ENCODE measurements at regions not wholly inside any gene's neighbourhood (a gene's known extent, or its start where the extent isn't known, plus 50 kb on each side); places are given as distances from the start of the nearest gene placed in this dataset.

DNA sequence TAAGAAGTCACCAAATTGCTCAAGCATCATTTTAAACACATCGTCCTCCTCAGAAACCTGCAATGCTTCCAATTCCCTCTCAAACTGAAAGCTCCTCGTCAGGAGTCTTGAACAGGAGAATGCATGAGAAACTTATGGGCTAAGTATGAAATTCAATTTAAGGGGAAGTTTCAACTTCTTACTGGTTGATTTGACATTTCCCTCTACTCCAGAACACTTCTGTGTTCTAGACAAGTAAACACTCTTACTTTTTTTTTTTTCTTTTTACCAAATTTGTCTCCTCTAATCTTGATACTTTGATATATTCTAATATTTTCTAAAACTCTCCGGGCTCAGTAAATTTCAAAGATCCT lies 181.7 kb downstream of the RSL24D1 start:
- no peak for DNase-seq (ENCODE audit: low read depth, low spot score)
- no peak overlapping the region for H3K4me3 ChIP-seq
- no peaks in the 10 kb centered on the region for H3K9me3 ChIP-seq (ENCODE audit: low read depth, low read length)
- TF ChIP-seq POLR2AphosphoS5 (IDR thresholded peaks at IDR 0.05; ENCODE audit: borderline replicate concordance, low read depth, low read length) (no peak), EZH2 (IDR thresholded peaks at IDR 0.05) (no peak), FOXP2 (optimal IDR thresholded peaks at IDR 0.05; ENCODE audit: control extremely low read depth, extremely low read length, insufficient read depth) (no peak)
- H3K27ac ChIP-seq: no peak overlapping the region
- no peaks in the 10 kb centered on the region for H3K36me3 ChIP-seq (ENCODE audit: insufficient read depth, low read length)
- H3K9ac ChIP-seq (ENCODE audit: insufficient read length): no peak overlapping the region

DNA sequence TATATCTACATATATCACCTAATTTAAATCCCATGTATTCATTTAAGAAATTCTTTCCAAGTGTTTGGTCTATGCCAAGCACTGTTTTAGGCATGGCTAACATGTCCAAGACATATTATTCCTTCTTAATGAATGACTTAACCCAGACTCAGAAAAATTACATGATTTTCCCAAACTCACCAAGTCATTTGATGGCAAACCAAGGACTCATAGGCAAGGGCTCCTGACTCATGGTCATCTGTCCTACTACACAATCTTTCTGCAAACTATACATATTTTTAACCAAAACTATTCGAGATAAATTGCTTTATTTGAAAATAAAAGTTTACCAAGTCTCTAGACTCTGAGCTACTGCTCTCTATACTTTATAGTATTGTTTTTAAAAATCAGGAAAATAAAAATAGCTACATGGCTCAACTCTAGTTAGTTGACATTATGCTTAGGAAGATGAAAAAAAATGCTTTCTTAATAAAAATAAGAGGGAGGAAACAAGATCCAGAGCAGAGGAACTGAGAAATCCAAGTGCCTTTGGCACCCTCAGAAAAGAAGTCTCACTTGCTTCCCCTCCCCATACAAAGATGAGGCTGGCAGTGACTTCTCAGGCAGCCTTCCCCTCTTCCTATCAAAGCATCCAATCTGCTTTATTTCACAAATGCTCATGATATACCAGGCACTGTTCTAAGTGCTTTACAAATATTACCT lies 182.2 kb downstream of the RSL24D1 start:
- H3K4me3 ChIP-seq: no peak overlapping the region
- H3K36me3 ChIP-seq (ENCODE audit: insufficient read depth, low read length): no peaks in the 10 kb centered on the region
- H3K9ac ChIP-seq (ENCODE audit: insufficient read length): no peak overlapping the region
- H3K9me3 ChIP-seq (ENCODE audit: low read depth, low read length): no peaks in the 10 kb centered on the region
- no peak overlapping the region for H3K27ac ChIP-seq
- TF ChIP-seq POLR2AphosphoS5 (IDR thresholded peaks at IDR 0.05; ENCODE audit: borderline replicate concordance, low read depth, low read length): no peak
- TF ChIP-seq FOXP2 (optimal IDR thresholded peaks at IDR 0.05; ENCODE audit: control extremely low read depth, extremely low read length, insufficient read depth): no peak
- no peak for TF ChIP-seq EZH2 (IDR thresholded peaks at IDR 0.05)
- DNase-seq (ENCODE audit: low read depth, low spot score): no peak

DNA sequence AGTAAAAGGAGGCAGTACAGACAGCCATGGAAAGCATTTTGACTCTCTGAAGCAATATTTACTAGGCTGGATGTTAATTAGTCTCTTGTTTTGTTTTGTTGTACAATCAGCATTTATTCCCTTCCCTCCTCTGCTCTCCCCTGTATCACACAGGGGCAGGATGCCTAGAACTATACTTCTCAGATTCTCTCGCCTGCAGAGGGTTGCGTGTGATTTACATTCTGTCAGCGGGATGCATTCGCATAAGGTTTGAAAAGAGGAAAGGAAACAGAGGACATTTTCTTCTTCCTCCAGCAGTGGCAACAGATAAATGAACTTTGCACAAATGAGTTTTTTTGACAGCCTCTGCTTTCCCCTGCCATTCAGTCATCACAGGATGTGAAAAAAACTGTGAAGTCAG lies 188.3 kb downstream of the RSL24D1 start:
- H3K4me3 ChIP-seq: no peak overlapping the region
- no peak overlapping the region for H3K9ac ChIP-seq (ENCODE audit: insufficient read length)
- DNase-seq (ENCODE audit: low read depth, low spot score): no peak
- no peaks in the 10 kb centered on the region for H3K9me3 ChIP-seq (ENCODE audit: low read depth, low read length)
- no peak overlapping the region for H3K27ac ChIP-seq
- TF ChIP-seq POLR2AphosphoS5 (IDR thresholded peaks at IDR 0.05; ENCODE audit: borderline replicate concordance, low read depth, low read length) (no peak), FOXP2 (optimal IDR thresholded peaks at IDR 0.05; ENCODE audit: control extremely low read depth, extremely low read length, insufficient read depth) (no peak), EZH2 (IDR thresholded peaks at IDR 0.05) (no peak)
- H3K36me3 ChIP-seq (ENCODE audit: insufficient read depth, low read length): no peaks in the 10 kb centered on the region

DNA sequence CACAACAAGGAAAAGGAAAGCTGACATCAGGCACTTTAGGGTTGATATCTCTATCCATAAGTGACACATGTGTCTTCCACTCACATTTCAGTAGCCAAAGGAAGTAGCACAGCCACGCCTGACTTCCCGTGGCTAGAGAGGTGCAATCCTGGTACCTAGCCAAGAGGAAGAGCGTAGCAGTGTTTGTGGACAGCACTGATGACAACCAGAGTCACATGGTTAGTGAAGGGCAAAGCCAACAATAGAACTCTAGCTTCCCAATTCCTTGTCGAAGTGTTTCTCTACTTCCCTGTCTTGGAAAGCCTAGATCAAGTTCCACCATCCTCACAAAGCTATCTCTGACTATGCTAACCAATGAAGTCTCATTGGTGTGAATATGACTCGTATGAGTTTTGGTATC lies 189.2 kb downstream of the RSL24D1 start:
- H3K9ac ChIP-seq (ENCODE audit: insufficient read length): no peak overlapping the region
- H3K36me3 ChIP-seq (ENCODE audit: insufficient read depth, low read length): no peaks in the 10 kb centered on the region
- no peaks in the 10 kb centered on the region for H3K9me3 ChIP-seq (ENCODE audit: low read depth, low read length)
- no peak for DNase-seq (ENCODE audit: low read depth, low spot score)
- no peak for TF ChIP-seq POLR2AphosphoS5 (IDR thresholded peaks at IDR 0.05; ENCODE audit: borderline replicate concordance, low read depth, low read length)
- no peak for TF ChIP-seq FOXP2 (optimal IDR thresholded peaks at IDR 0.05; ENCODE audit: control extremely low read depth, extremely low read length, insufficient read depth)
- no peak for TF ChIP-seq EZH2 (IDR thresholded peaks at IDR 0.05)
- no peak overlapping the region for H3K27ac ChIP-seq
- no peak overlapping the region for H3K4me3 ChIP-seq

DNA sequence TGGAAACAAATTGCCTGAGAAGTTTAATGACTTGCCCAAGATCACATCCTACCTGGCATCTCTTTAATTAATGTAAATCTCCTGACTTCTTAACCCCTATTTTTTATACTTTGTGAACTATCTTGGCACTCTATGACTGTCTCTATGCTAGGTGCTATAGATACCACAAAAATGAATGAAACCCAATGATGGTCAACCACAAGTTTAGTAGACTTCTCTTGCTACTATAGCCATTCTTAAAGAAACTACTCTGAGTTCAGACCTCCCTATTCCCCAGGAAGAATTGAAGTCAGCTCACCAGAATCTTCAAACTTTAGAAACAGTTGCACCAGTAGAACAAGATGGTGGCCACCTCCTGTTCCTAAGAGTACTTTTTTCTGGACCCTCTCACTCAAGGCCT lies 191.1 kb downstream of the RSL24D1 start:
- no peaks in the 10 kb centered on the region for H3K36me3 ChIP-seq (ENCODE audit: insufficient read depth, low read length)
- DNase-seq (ENCODE audit: low read depth, low spot score): no peak
- no peaks in the 10 kb centered on the region for H3K9me3 ChIP-seq (ENCODE audit: low read depth, low read length)
- H3K27ac ChIP-seq: no peak overlapping the region
- TF ChIP-seq EZH2 (IDR thresholded peaks at IDR 0.05) (no peak), FOXP2 (optimal IDR thresholded peaks at IDR 0.05; ENCODE audit: control extremely low read depth, extremely low read length, insufficient read depth) (no peak), POLR2AphosphoS5 (IDR thresholded peaks at IDR 0.05; ENCODE audit: borderline replicate concordance, low read depth, low read length) (no peak)
- H3K4me3 ChIP-seq: no peak overlapping the region
- H3K9ac ChIP-seq (ENCODE audit: insufficient read length): no peak overlapping the region

DNA sequence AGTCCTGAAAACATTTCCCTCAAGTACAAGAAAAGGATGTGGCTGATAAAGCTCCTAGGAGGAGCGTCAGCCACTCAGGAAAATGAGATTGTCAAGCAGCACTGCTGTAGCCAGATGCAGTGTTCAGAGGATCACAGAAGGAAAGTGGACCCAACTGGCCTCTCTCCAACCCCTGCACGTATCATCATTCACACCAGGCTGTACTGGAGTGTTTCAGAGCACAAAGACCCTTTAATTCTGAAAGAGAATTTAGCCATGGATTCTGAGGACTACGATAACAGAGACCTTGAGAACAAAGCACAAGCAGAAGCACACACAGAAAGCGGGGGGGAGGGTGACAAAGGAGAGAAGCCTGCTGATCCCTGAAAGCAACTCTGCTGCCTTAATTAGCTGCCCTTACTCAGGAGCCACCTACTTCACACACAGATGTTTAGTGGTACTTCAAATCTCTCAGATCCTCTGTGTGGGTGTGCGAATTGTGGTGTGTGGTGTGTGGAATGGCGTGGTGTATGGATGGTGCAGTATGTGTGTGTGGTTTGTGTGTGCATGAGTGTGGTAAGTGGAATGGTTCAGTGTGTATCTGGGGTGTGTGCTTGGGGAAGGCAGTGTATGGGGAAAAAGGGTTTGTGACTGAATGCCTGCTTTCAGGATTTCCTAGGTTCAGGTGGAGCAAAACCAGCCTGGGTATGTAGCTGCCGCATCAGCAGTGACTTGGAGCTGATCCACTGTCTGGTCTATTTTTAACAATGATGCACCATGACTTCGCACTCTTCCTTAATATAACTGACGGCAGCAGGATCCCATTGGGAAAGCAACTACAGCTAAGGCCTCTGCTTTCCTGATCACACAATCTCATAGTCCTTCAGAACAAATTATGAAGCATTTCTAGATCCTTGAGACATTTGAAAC lies 192.5 kb downstream of the RSL24D1 start:
- Histone ChIP-seq H3K9ac (ENCODE audit: insufficient read length) (no peak overlapping the region), H3K36me3 (ENCODE audit: insufficient read depth, low read length) (no peaks in the 10 kb centered on the region), H3K4me3 (no peak overlapping the region), H3K9me3 (ENCODE audit: low read depth, low read length) (no peaks in the 10 kb centered on the region), H3K27ac (no peak overlapping the region)
- TF ChIP-seq POLR2AphosphoS5 (IDR thresholded peaks at IDR 0.05; ENCODE audit: borderline replicate concordance, low read depth, low read length) (no peak), FOXP2 (optimal IDR thresholded peaks at IDR 0.05; ENCODE audit: control extremely low read depth, extremely low read length, insufficient read depth) (no peak), EZH2 (IDR thresholded peaks at IDR 0.05) (no peak)
- no peak for DNase-seq (ENCODE audit: low read depth, low spot score)

DNA sequence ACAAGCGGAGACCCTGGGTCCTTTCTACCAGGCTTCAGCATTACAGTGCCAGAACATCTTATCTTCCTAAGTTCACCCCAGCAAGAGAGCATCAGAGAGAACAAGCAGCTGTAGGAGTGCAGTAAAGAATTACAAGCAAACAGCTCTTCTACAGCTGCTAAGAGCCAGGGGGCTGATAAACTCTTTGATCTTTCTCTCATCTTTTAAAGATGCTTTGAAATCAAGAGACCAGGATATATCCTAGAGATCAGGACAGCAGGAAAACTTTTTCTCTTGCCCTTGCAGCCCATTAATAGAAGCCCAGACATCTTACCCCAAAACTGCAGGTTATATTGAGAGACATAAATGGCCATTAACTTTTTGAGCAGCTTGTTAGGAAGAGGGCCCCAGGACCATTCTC lies 198.1 kb downstream of the RSL24D1 start:
- no peak overlapping the region for H3K4me3 ChIP-seq
- no peaks in the 10 kb centered on the region for H3K9me3 ChIP-seq (ENCODE audit: low read depth, low read length)
- TF ChIP-seq FOXP2 (optimal IDR thresholded peaks at IDR 0.05; ENCODE audit: control extremely low read depth, extremely low read length, insufficient read depth) (no peak), POLR2AphosphoS5 (IDR thresholded peaks at IDR 0.05; ENCODE audit: borderline replicate concordance, low read depth, low read length) (no peak)
- no peak overlapping the region for H3K9ac ChIP-seq (ENCODE audit: insufficient read length)
- no peak overlapping the region for H3K27ac ChIP-seq
- no peak for DNase-seq (ENCODE audit: low read depth, low spot score)
- no peaks in the 10 kb centered on the region for H3K36me3 ChIP-seq (ENCODE audit: insufficient read depth, low read length)

DNA sequence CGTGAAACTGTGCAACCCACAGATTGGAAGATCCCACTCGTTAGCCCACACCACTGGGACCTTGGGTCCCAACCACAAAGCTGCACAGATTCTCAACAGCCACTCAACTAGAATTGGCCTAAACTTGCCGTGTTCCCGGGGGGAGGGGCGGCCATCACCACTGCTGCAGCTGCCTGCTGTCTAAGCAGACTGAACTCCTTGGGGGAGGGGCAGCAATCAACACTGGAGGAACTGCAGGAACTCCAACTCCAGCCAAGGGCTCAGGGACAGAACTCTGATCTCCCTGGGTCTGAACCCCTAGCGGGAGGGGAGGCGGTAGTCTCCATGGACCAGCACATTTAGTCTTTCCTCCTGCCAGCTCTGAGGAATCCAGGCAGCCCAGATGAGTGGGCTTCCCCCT lies 205.9 kb downstream of the RSL24D1 start:
- TF ChIP-seq EZH2 (IDR thresholded peaks at IDR 0.05) (no peak), FOXP2 (optimal IDR thresholded peaks at IDR 0.05; ENCODE audit: control extremely low read depth, extremely low read length, insufficient read depth) (no peak), POLR2AphosphoS5 (IDR thresholded peaks at IDR 0.05; ENCODE audit: borderline replicate concordance, low read depth, low read length) (no peak)
- no peak overlapping the region for H3K4me3 ChIP-seq
- no peak overlapping the region for H3K9ac ChIP-seq (ENCODE audit: insufficient read length)
- H3K27ac ChIP-seq: no peak overlapping the region
- no peaks in the 10 kb centered on the region for H3K36me3 ChIP-seq (ENCODE audit: insufficient read depth, low read length)
- no peaks in the 10 kb centered on the region for H3K9me3 ChIP-seq (ENCODE audit: low read depth, low read length)
- no peak for DNase-seq (ENCODE audit: low read depth, low spot score)
